ENCODE measurements at regions not wholly inside any gene's neighbourhood (a gene's known extent, or its start where the extent isn't known, plus 50 kb on each side); places are given as distances from the start of the nearest gene placed in this dataset.

DNA sequence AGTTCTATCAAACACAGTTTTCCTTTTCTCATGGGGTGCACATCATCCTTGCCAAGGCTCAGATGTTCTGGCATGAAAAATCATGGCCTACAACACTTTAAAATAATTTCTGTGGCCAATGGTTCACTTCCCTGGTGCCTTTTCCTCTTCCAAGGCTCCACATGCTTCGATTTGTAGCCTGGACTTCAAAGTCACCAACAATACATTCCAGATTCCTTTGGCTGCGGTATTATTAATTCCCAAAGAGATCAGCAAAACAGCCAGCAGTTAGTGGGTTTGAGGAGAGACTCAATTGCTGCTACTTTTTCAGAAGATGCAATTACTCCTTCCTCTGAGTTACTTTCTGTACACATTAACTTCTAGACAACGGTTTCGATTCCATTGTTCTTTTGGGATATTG, 80.3 kb upstream of the CCDC80 start (continued):
- TF ChIP-seq, protein P1, sequence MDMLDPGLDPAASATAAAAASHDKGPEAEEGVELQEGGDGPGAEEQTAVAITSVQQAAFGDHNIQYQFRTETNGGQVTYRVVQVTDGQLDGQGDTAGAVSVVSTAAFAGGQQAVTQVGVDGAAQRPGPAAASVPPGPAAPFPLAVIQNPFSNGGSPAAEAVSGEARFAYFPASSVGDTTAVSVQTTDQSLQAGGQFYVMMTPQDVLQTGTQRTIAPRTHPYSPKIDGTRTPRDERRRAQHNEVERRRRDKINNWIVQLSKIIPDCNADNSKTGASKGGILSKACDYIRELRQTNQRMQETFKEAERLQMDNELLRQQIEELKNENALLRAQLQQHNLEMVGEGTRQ (IDR thresholded peaks at IDR 0.05): no peak
- no peak for TF ChIP-seq JUNB (IDR thresholded peaks at IDR 0.05)
- no peak for TF ChIP-seq RARB (CRISPR knock-in tag; IDR thresholded peaks at IDR 0.05)
- TF ChIP-seq SREBF2 (IDR thresholded peaks at IDR 0.05): no peak
- no peak for TF ChIP-seq MAFK (IDR thresholded peaks at IDR 0.05; ENCODE audit: partially characterized antibody)

DNA sequence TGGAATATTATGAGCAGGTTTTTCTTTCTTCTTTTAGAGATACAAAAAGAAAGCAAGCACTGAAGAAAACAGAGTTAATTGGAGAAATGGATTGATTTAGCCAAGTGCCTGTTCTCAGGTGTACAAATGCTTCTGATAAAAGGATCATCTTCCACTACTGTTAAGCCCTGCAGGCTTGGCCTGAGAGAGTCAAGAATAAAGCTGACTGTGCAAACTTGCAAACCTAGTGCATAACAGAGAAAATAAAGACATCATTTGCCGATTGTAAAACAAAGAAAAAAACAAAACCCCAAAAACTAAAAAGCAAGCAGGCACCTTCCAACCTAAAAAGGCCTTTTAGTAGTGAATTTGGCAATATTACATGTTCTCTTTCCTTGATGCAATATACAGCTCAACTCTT, 78.0 kb upstream of the CCDC80 start:
- CTCF ChIA-PET: interaction anchor here (1.0 to 1.1 kb wide), 2 partner anchors 95 to 316 kb away, joined by 3 read pairs; no protein-coding TSS in a partner anchor
- POLR2A ChIA-PET: no interaction called here

DNA sequence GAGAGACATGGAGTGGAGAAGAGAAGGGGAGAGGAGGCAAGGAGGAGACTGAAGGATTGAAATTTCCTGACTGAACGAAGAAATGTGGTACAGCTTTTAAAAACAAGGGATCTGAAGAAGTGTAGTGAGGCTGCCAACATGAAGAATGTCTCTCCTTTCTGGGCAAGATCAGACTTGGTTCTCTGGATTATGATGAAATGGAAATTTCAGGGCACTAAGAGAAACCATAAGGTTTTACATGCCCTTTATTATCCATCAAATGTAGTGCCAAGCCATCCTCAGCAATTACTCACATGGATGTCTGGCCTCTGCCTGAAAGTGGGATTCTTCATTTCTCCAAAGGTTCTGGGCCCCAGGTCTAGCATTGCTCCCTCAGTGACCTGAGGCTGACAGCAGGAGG, 77.6 kb upstream of the CCDC80 start:
- WGBS (ENCODE audit: missing lambda C conversion rate): 73% methylated on average over 1 of the region's 1 CpG
- ChIA-PET CTCF (interaction anchor here (1.0 to 1.3 kb wide), 3 partner anchors 67 to 316 kb away, joined by 3 to 4 read pairs (median 3); no protein-coding TSS in a partner anchor), POLR2A (no interaction called here)
- no peak overlapping the region for H3K4me3 ChIP-seq
- H3K9me3 ChIP-seq: no peaks in the 10 kb centered on the region
- no peak overlapping the region for H3K4me2 ChIP-seq
- H3K27ac ChIP-seq: no peak overlapping the region
- FAIRE-seq (no peak), DNase-seq (ENCODE audit: low read depth in 1 of 2, low spot score in 1 of 2) (no peak), ATAC-seq (no peak)
- TF ChIP-seq ZFP36 (IDR thresholded peaks at IDR 0.05; ENCODE audit: borderline replicate concordance, partially characterized antibody) (no peak), JUNB (IDR thresholded peaks at IDR 0.05) (no peak), ZSCAN20 (CRISPR knock-in tag; IDR thresholded peaks at IDR 0.05) (no peak), ZNF302 (CRISPR knock-in tag; IDR thresholded peaks at IDR 0.05) (no peak), RNF2 (IDR thresholded peaks at IDR 0.05; ENCODE audit: borderline replicate concordance, low read depth) (no peak)
- TF ChIP-seq, protein P2, sequence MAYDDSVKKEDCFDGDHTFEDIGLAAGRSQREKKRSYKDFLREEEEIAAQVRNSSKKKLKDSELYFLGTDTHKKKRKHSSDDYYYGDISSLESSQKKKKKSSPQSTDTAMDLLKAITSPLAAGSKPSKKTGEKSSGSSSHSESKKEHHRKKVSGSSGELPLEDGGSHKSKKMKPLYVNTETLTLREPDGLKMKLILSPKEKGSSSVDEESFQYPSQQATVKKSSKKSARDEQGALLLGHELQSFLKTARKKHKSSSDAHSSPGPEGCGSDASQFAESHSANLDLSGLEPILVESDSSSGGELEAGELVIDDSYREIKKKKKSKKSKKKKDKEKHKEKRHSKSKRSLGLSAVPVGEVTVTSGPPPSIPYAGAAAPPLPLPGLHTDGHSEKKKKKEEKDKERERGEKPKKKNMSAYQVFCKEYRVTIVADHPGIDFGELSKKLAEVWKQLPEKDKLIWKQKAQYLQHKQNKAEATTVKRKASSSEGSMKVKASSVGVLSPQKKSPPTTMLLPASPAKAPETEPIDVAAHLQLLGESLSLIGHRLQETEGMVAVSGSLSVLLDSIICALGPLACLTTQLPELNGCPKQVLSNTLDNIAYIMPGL (CRISPR knock-in tag; IDR thresholded peaks at IDR 0.05; ENCODE audit: borderline replicate concordance): no peak
- H3K4me1 ChIP-seq: no peaks in the 10 kb centered on the region

More for the DNA sequence above, 78.0 kb upstream of the CCDC80 start:
- Histone ChIP-seq H3K27ac (no peak overlapping the region), H3K4me1 (no peaks in the 10 kb centered on the region), H3K4me3 (no peak overlapping the region), H3K4me2 (no peak overlapping the region), H3K9me3 (no peaks in the 10 kb centered on the region)
- 38% methylated on average over 1 of the region's 1 CpG for WGBS (ENCODE audit: missing lambda C conversion rate)
- ATAC-seq: no peak
- FAIRE-seq: no peak
- peak; percentile 89 for TF ChIP-seq MAFK (IDR thresholded peaks at IDR 0.05; ENCODE audit: partially characterized antibody)
- TF ChIP-seq, protein P1 (IDR thresholded peaks at IDR 0.05): no peak
- no peak for DNase-seq (ENCODE audit: low read depth in 1 of 2, low spot score in 1 of 2)

DNA sequence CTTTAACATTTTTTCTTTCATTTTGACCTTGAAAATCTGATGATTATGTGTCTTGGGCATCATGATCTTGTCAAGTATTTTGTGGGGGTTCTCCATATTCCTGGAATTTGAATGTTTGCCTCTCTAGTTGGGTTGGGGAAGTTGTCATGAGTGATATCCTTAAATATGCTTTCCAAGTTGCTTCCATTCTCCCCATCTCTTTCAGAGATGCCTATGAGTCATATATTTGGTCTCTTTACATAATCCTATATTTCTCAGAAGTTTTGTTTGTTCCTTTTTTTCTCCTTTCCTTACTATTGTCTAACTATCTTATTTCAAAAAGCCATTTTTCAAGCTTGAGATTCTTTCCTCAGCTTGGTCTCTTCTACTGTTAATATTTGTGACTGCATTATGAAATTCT, 69.0 kb upstream of the CCDC80 start:
- Histone ChIP-seq H3K4me2 (peak overlapping the region; percentile 23), H3K9me3 (peaks cover 7% of the 10 kb centered on the region; the same call in 2 of the 3 replicates), H3K4me1 (peaks cover 10% of the 10 kb centered on the region), H3K4me3 (no peak overlapping the region), H3K27ac (peak overlapping the region; percentile 19 to 33; a peak in 2 of 6 replicates)
- ChIA-PET CTCF (interaction anchor here (1.0 to 1.2 kb wide), 2 partner anchors 25 to 128 kb away, joined by 3 to 6 read pairs; no protein-coding TSS in a partner anchor), POLR2A (no interaction called here)
- DNase-seq (ENCODE audit: low read depth in 1 of 2, low spot score in 1 of 2) (no peak), ATAC-seq (no peak), FAIRE-seq (no peak)
- no peak for TF ChIP-seq FOSB (CRISPR knock-in tag; IDR thresholded peaks at IDR 0.05)
- no peak for TF ChIP-seq CBX8 (IDR thresholded peaks at IDR 0.05)
- TF ChIP-seq, protein P1 (IDR thresholded peaks at IDR 0.05): no peak
- no peak for TF ChIP-seq JUNB (IDR thresholded peaks at IDR 0.05)
- TF ChIP-seq RARB (CRISPR knock-in tag; IDR thresholded peaks at IDR 0.05): no peak
- no peak for TF ChIP-seq FOSL2 (IDR thresholded peaks at IDR 0.05)
- TF ChIP-seq FOSL2 (CRISPR knock-in tag; IDR thresholded peaks at IDR 0.05): peak; percentile 53; the same call in 1 of the 2 replicates
- TF ChIP-seq ZFP36 (IDR thresholded peaks at IDR 0.05; ENCODE audit: borderline replicate concordance, partially characterized antibody): no peak
- TF ChIP-seq EHMT2 (IDR thresholded peaks at IDR 0.05; ENCODE audit: low read depth): no peak

All from A549 (cell line).